HG03354 (cell line): ENCODE measurements at regions not wholly inside any gene's neighbourhood (a gene's known extent, or its start where the extent isn't known, plus 50 kb on each side); places are given as distances from the start of the nearest gene placed in this dataset.
"Not testable (repeated sequence)": the region's sequence is repeated elsewhere in the genome, so short reads cannot be mapped to it uniquely, and the experiment has no call there.

Experiments
- ATAC-seq: cut with Tn5 transposase; IDR thresholded peaks from one replicate; pipeline ENCODE4 v1.9.1; 2021; ENCODE audit warnings: mild to moderate bottlenecking; ENCODE audit not compliant: unreplicated experiment, poor library complexity, severe bottlenecking

DNA sequence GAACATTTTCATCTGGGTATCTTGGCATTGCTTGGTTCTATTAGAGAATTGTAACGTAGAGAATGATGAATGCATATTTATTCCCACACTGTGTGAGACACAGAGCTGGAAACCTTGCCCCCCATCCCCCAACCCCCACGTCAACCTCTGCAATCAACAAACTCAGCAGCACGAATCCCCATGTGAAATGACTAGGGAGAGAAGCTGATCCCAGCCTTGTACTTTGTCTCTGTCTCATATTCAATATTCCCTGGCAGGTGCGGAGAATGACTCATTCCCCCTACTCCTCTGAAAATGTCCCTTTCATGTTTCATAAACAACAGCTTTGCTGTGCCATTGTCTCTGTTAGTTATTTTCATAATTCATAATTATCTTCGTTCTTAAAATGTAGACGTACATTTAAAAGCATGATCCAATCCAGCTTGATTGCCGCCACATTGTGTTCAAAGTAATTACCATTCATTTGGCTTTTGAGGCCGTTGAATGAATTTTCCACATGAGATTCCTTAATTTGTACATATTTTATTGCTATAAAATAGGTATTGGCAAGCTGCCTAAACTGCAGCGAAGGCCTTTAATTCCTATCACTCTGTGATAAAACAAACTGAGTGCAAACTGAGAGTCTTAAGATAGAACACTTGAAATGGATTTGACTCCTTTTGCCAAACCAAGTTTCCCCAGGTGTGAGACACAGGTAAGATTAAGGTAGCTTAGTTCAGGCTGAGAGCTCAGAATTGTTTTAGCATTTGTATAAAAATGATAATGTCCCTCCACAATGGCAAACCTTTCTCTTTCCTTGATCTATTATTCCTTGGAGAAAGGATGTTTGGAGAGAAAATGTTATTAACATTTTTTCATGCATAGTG, 920.2 kb downstream of the TYW1 start:
- no peak for ATAC-seq

DNA sequence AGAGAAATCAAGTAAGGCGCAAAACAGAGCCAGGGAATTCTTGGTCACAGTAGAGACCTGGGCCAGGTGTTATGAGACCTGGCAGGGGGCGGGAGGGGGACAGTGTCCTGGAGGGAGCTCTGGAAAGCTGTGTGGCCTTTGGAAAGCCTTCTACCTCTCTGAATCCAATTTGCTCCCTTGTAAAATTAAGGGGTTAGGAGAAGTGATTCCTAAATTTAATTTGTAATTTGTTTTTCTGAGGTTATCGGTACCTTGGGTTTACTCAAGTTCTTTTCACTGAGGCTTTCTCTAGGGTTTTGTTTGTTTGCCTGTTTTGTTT, 920.8 kb downstream of the TYW1 start:
- ATAC-seq, result no peak

DNA sequence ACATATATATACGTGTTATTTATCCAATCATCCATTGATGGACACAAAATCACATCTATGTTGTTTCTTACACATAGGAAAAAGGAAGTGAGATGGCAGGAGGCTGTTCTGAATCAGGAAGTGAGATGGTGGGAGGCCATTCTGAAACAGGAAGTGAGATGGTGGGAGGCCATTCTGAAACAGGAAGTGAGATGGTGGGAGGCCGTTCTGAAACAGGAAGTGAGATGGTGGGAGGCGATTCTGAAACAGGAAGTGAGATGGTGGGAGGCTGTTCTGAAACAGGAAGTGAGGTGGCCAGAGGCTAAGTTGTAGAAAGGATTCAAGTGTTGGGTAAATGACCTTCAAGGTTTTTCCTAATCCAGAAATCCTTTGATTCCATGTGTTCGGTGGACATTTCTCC, 921.5 kb downstream of the TYW1 start:
- ATAC-seq, result no peak

DNA sequence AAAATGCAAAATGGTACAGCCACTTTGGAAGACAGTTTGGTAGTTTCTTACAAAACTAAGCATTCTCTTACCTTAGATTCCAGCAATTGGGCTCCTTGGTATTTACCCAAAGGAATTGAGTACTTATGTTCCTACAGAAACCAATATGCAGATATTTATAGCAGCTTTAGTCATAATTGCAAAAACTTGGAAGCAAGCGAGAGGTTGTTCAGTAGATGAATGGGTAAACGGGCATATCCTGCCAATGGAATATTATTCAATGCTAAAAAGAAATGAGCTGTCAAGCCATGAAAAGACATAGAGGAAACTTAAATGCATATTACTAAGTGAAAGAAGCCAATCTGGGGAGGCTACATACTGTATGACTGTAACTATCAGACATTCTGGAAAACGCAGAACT, 926.7 kb downstream of the TYW1 start:
- no peak for ATAC-seq

DNA sequence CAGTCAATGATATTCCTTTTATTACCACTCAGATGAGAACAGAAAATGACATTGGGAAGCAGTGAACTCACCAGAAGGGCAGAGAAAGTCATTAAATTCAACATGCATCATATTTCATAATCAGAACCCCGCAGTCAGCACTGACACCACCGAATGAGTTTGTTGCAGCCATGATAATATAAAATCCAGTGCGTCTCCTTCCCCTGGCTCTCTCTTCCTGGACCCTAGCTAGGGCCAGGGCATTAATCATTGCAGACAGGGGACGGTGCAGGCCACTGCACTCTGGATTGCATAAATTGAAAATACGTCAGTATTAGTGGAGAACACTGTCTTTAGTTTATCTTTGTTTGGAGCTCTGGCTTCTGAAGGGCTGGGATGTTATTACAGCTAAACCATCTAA, 931.5 kb downstream of the TYW1 start:
- no peak for ATAC-seq

DNA sequence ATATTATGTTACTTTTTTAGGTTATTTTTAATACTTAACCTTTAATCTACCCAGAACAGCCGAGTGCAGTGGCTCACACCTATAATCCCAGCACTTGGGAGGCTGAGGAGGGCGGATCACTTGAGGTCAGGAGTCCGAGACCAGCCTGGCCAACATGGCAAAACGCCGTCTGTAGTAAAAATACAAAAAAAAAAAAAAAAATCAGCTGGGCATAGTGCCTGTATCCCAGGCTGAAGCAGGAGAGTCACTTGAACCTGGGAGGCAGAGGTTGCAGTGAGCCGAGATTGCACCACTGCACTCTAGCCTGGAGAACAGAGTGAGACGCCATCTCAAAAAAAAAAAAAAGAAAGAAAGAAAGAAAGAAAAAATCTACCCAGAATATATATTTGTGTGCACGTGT, 939.8 kb downstream of the TYW1 start:
- not testable (repeated sequence) for ATAC-seq

DNA sequence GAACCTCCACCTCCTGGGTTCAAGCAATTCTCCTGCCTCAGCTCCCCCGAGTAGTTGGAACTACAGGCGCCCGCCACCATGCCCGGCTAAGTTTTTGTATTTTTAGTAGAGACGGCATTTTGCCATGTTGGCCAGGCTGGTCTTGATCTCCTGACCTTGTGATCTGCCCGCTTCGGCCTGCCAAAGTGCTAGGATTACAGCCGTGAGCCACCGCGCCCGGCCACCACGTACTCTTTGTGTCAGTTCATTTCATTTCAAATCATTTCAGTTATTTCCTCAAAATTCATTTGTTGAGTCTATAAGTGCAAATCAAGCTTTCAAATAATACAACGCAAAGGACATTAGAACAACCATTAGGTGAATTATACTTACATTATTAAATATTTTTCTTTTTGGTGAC, 943.8 kb downstream of the TYW1 start:
- no peak for ATAC-seq

DNA sequence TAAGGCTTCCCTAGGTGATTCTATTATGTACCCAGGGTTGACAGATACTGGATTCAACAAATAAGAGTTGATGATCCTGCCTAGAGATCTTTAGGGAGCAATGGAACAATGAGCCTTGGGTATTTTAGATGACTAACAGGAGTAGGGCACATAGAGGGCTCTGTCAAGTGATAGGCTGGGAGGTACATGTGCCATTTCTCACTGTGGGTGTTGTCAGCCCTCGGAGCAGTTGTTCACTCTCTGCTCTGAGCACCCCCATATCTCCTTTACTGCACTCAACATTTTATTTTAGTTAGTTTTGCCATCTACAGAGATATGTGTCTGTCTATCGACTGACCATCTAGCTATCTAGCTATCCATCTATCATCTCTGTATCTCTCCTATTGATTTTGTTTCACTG, 950.6 kb downstream of the TYW1 start:
- no peak for ATAC-seq

DNA sequence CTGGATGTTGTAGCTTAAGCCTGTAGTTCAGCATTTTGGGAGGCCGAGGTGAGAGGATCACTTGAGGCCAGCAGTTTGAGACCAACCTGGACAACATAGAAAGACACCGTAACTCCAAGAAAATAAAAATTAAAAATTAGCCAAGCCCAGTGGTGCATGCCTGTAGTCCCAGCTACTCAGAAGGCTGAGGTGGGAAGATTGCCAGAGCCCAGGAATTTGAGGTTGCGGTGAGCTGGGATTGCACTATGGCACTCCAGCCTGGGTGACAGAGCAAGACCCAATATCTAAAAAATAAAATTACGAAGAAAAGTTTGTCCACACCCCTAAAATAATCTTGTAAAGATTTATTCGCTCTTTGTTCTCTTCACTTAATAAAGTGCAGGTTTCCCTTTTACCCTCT, 951.0 kb downstream of the TYW1 start:
- ATAC-seq, result no peak

DNA sequence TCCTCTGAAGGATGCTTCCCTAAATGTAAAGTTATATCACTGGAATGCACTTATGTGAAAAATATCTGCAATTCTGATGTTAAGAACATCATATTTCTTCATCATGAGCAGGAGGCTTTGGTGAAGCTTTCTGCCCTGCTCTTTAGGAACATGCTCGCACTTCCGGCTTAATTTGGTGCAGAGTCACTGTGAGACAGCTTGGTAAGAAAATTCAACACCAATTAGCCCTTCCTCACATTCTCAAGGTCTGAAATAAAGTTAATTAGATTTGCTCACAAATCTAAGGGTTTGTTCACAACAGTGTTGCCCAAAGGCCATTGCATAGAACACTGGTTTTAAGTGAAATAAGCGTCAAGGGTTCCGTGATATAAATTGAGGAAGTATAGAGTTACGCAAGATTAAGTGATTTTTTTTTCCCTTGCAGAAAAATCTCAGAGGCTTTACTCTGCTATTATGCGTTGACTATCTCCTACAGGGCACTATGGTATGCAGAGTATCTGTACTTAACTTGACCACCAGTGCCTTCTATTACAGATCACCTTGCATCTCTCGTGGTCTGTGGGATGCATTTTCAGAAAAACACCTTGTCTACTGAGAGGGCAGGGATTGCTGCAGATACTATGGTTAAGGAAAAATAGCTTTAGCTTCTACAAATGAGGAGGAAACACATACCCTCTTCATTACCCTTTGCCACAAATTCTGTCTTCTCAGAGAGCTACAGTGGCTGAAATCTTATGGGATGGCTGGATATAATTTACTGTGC, 953.9 kb downstream of the TYW1 start:
- ATAC-seq, result no peak

DNA sequence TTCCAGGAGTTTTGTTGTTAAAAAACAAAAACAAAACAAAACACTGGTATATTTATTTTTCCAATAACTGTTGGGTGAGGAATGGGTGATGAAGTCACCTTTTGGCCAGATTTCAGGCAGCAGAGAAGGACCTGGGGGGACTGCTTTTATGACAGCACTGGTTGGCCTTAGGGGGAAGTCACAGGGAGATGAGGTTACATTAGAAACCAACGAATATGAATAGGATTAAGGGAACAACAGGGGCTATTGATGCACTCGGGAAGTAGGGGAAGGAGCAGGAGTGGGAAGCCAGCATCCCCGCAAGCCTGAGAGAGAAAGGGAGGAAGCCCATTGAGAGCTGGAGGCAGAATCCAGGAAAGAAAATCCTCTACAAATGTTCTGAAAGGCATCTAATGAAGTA, 958.4 kb downstream of the TYW1 start:
- ATAC-seq, result no peak

DNA sequence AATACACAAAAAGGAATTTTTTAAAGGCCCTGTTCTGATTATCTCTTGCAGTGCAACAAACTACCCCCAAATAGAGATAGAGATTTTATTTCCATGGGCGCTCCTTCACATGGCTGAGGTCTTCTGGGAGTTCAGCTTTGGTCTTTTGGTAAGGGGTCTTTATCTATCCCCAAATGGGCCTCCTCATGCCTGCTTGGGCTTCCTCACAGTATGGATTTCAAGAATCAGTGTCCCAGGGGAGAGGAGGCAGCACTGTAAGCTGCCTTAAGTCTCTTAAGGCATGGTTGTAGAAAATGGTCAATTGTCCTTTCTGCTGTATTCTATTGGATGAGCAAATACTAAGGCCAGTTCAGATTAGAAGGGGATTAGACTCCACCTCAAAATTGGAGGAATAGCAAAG, 966.2 kb downstream of the TYW1 start:
- no peak for ATAC-seq

DNA sequence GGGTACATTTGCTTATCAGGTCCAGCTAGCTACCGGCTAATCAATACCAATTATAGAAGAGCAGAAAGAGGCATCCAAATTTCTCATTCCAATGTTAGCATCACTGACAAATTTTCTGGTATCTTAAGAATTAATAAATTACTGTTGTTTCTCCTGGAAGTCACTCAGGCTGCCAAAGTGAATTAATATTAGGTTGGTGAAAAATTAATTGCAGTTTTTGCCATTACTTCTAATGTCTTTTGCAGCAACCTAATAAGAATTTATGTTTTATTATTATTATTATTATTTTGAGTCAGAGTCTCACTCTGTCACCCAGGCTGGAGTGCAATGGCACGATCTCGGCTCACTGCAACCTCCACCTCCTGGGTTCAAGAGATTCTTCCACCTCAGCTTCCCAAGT, 979.9 kb downstream of the TYW1 start:
- no peak for ATAC-seq

DNA sequence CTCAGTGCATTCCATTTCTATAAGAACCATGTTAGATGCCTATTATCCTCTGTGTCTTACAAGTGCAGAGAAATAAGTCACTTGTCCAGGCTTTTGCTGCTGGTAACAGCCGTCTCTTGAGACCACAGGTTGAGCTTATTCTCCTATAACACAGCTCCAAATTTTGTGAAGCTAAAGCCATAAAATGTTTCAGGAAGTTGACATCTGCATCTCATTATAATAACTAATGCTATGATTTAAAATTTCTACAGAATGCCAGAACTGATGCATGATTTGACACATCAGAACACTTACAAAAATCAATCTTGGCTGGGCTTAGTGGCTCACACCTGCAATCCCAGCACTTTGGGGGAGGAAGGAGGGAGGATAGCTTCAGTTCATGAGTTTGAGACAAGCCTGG, 986.9 kb downstream of the TYW1 start:
- no peak for ATAC-seq

DNA sequence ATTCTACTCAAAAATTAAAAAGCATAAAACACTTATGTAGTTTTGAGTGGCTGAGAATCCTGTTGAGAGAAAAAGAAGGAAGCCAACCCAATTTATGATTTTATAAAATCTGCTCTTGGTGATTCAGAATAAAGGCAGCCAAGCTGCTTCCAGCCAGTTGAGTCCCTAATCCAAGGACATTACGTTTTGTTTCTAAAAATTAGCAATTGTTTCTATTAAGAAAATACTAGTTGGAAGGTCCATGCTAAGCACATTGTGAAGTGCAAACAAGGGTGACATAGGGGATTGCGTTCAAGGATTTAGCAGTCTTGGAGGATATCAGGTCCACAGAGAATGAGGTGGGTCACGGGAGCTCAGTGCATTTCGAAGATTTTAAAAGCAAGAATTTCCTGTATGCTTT, 987.7 kb downstream of the TYW1 start:
- ATAC-seq, result no peak

DNA sequence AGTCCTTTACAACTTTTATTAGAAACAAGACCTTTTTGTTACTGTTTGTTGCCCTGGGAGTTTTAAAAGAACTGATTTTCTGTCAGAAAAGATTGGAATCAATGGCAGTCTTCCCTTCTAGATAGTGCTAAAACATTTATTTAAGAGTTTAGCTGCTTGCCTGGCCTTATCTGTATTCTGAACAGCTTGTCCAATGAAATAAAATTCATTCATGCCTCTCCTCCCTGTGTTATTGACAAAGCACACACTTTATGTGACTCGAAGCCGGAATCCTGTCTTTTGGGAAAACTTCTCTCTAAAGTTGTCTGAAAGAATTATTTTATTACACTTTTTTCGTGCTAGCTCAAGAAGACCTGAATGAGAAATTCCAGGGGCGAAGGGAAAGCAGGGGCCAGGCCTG, 992.5 kb downstream of the TYW1 start:
- ATAC-seq, result no peak

DNA sequence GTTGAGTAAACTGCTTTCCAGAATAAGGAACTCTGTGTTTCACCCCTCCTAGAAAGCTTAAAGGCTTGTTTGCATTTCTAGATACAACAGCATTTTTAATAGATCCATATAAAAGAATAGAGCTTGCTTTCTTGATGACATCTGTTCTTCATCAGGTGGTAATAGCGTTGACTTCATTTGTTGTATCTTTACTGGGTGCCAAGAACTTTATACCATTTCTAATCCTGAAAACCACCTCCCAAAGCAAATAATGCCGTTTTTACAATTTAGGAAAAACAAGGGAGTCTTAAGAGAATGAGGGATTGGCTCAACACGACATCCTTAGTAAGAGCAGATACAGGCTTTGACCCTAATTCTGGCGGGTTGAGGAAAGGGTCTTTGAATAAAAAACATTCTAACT, 993.4 kb downstream of the TYW1 start:
- no peak for ATAC-seq

DNA sequence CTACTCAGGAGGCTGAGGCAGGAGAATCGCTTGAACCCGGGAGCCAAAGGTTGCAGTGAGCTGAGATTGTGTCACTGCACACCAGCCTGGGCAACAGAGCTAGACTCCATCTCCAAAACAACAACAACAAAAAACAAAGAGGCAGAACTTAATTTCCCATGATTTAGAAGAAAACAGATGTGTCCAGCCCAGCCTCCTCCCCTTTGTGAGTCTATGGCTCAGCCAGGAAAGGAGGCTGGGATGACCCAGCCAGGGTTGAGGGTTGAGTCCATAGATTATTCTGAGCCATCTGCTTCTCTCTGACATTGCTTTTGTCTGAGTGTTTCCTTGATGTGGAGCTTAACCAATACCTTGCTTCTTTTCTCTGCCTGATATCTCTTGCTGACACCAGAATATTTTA, 994.1 kb downstream of the TYW1 start:
- ATAC-seq, result no peak

DNA sequence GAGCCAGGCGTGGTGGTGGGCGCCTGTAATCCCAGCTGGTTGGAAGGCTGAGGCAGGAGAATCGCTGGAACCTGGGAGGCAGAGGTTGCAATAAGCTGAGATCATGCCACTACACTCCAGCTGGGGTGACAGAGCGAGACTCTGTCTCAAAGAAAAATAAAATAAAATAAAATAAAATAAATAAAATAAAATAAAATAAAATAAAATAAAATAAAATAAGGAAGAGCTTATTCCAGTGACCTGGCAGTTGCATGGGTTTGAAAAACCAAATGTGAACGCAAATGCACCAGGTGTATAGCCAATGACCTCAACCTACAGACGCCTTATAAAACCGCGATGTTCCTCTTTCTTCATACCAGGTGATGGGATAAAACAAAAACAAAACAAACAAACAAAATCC, 995.7 kb downstream of the TYW1 start:
- ATAC-seq, result no peak

DNA sequence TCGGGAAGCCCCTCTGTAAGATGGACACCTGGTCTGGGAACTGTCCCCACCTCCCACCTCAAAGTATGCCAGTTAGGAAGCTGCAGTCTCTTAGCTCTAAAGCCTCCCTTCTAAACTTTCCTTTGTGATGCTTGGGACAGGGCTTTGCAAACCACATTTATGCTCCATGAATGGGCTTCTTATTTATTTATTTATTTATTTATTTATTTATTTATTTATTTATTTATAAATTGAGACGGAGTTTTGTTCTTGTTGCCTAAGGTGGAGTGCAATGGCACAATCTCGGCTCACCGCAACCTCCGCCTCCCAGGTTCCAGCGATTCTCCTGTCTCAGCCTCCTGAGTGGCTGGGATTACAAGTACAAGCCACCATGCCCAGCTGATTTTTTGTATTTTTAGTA, 1009.4 kb downstream of the TYW1 start:
- no peak for ATAC-seq

DNA sequence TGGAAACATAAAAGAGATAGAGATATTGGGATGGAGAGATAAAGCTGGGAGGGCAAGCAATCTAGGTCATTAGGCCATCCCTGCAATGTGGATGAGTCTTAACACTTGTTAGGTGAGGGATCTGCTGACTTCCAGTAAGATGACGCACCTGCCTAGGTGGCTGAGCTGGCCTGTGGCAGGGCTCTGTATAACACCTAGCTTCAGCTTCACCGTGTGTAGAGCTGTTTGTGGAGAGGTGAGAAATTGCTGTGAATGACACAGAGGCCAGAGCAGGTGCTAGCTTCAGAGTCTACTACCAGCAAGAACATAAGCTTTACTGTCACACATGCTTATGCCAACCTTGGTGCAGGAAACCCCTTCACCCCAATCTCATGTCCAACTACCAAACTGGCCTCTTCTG, 1010.0 kb downstream of the TYW1 start:
- ATAC-seq, result no peak

DNA sequence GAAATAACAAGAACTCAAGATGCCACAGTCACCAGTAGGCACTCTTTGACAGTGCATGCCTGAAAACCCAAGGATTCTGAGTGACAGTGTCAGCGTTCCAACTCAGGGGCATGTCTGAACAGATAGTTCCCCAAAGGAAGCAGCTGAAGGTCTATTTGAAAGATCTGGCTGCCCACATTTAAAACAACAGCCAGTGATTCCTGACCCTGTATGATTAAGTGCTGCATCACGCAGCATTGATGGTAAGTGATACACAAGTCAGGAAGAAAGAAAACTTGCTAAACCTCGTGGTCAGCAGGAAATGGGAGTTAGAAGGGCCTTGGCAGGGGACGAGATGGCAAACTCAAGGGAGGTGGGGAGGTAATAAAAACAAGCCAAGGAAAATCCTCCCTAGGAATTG, 1013.1 kb downstream of the TYW1 start:
- ATAC-seq, result no peak
